ENCODE measurements at regions not wholly inside any gene's neighbourhood (a gene's known extent, or its start where the extent isn't known, plus 50 kb on each side); places are given as distances from the start of the nearest gene placed in this dataset.

DNA sequence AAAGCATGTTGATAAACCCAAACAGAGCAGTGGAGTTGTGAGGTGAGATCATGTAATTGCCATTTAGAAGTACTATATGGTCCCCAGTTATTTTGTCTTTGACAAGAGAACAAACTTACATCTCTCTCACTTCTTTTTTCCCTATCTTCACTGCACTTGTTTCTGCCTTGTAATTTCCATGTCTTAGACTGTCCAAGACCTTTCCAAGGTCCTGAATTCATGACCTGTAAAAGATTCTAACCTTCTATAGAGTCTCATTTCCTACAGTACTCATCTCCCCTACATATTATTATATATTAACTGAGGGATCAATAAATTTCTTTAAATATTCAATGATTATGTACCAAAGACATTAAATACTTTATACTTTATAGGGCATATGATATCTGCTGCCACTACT, 295.3 kb upstream of the KIF2B start:
- Histone ChIP-seq H3K4me3 (no peak overlapping the region), H3K4me1 (no peaks in the 10 kb centered on the region), H3K27me3 (no peaks in the 10 kb centered on the region), H3K9me3 (no peaks in the 10 kb centered on the region), H3K36me3 (no peaks in the 10 kb centered on the region), H3K27ac (no peak overlapping the region)
- intact Hi-C loops (cut with DNase I), result no loop called here
- DNase-seq (ENCODE audit: extremely low spot score in 2 of 2), result no peak
- TF ChIP-seq POLR2A (IDR thresholded peaks at IDR 0.05) (no peak), POLR2AphosphoS5 (IDR thresholded peaks at IDR 0.05; ENCODE audit: insufficient read depth in 1 of 2, low read depth in 1 of 2) (no peak), CTCF (IDR thresholded peaks at IDR 0.05) (no peak)

DNA sequence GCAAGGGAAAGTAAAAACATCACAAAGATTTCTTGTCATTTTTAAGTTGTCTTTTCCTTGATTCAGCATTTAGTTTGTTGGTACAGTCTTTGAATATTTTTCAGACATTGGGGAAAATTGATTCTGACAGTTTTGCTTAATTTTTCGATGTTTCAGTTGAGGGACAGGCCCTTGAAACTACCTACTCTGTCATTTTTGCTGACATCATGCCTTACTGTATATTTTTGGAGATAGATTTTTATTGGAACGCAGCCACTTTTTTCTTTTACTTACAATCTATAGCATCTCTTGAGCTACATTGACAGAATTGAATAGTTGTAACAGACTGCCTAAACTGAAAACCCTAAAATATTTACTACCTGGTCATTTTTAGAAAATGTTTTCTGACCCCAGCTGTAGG, 297.1 kb upstream of the KIF2B start:
- no peak for DNase-seq (ENCODE audit: extremely low spot score in 2 of 2)
- H3K36me3 ChIP-seq, result no peaks in the 10 kb centered on the region
- no peaks in the 10 kb centered on the region for H3K27me3 ChIP-seq
- H3K4me3 ChIP-seq, result no peak overlapping the region
- H3K9me3 ChIP-seq, result no peaks in the 10 kb centered on the region
- intact Hi-C loops (cut with DNase I), result no loop called here
- H3K27ac ChIP-seq, result no peak overlapping the region
- H3K4me1 ChIP-seq, result no peaks in the 10 kb centered on the region
- TF ChIP-seq CTCF (IDR thresholded peaks at IDR 0.05), result no peak
- TF ChIP-seq POLR2AphosphoS5 (IDR thresholded peaks at IDR 0.05; ENCODE audit: insufficient read depth in 1 of 2, low read depth in 1 of 2), result no peak
- no peak for TF ChIP-seq POLR2A (IDR thresholded peaks at IDR 0.05)

DNA sequence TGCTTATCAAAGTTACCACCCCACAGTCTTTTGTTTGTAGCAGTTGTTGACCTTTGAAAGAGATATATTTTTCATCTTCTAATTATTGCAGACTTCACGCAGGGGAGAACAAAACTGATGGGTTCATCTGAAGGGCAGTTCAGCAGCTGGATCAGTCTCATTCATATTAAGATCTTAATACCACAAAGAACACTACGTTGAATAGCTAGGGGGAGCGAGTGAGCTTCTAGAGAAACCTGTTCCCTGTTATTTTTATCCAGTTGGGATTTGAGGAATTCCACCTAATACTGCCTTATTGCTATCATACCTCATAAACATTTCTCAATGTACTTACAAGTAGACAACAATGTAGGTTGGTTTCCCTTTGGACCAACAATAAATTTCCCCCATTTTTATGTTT, 306.1 kb upstream of the KIF2B start:
- intact Hi-C loops (cut with DNase I), result no loop called here
- H3K9me3 ChIP-seq, result no peaks in the 10 kb centered on the region
- DNase-seq (ENCODE audit: extremely low spot score in 2 of 2), result no peak
- H3K27me3 ChIP-seq, result no peaks in the 10 kb centered on the region
- no peak for TF ChIP-seq CTCF (IDR thresholded peaks at IDR 0.05)
- no peak for TF ChIP-seq POLR2A (IDR thresholded peaks at IDR 0.05)
- TF ChIP-seq POLR2AphosphoS5 (IDR thresholded peaks at IDR 0.05; ENCODE audit: insufficient read depth in 1 of 2, low read depth in 1 of 2), result no peak
- H3K36me3 ChIP-seq, result no peaks in the 10 kb centered on the region
- H3K27ac ChIP-seq, result no peak overlapping the region
- H3K4me1 ChIP-seq, result no peaks in the 10 kb centered on the region
- H3K4me3 ChIP-seq, result no peak overlapping the region

GRCh38 chr17:53499277-53499676, 323.4 kb upstream of the KIF2B start:
- Histone ChIP-seq H3K4me3 (no peak overlapping the region), H3K9me3 (no peaks in the 10 kb centered on the region), H3K27me3 (no peaks in the 10 kb centered on the region), H3K27ac (no peak overlapping the region), H3K4me1 (no peaks in the 10 kb centered on the region), H3K36me3 (no peaks in the 10 kb centered on the region)
- intact Hi-C loops (cut with DNase I), result no loop called here
- TF ChIP-seq POLR2A (IDR thresholded peaks at IDR 0.05), result no peak
- no peak for TF ChIP-seq POLR2AphosphoS5 (IDR thresholded peaks at IDR 0.05; ENCODE audit: insufficient read depth in 1 of 2, low read depth in 1 of 2)
- no peak for TF ChIP-seq CTCF (IDR thresholded peaks at IDR 0.05)
- no peak for DNase-seq (ENCODE audit: extremely low spot score in 2 of 2)

DNA sequence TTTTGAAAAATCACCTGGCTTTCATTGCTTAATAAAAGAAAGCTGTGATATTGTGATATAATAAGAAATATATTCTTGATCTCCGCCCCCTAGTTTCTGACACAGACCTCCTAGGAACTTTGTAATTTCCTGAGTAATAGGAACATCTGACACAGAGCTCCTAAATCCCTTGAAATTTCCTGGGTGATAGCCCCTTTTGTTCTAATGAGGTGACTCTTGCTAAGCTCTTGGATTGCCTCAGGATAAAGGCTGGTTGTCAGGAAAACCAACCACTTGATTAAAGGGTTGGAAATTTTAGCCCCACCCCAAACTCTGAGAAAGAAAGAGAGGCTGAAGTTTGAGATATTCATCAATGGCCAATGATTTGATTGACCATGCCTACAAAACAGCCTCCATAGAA, 326.4 kb upstream of the KIF2B start:
- H3K4me1 ChIP-seq, result no peaks in the 10 kb centered on the region
- TF ChIP-seq CTCF (IDR thresholded peaks at IDR 0.05), result no peak
- TF ChIP-seq POLR2A (IDR thresholded peaks at IDR 0.05), result no peak
- TF ChIP-seq POLR2AphosphoS5 (IDR thresholded peaks at IDR 0.05; ENCODE audit: insufficient read depth in 1 of 2, low read depth in 1 of 2), result no peak
- DNase-seq (ENCODE audit: extremely low spot score in 2 of 2), result no peak
- intact Hi-C loops (cut with DNase I), result no loop called here
- H3K4me3 ChIP-seq, result no peak overlapping the region
- no peaks in the 10 kb centered on the region for H3K27me3 ChIP-seq
- H3K27ac ChIP-seq, result no peak overlapping the region
- no peaks in the 10 kb centered on the region for H3K36me3 ChIP-seq
- H3K9me3 ChIP-seq, result no peaks in the 10 kb centered on the region

Data from vagina (tissue), 2 donors.